ENCODE measurements at regions not wholly inside any gene's neighbourhood (a gene's known extent, or its start where the extent isn't known, plus 50 kb on each side); places are given as distances from the start of the nearest gene placed in this dataset.
"Not testable (repeated sequence)": the region's sequence is repeated elsewhere in the genome, so short reads cannot be mapped to it uniquely, and the experiment has no call there.

GRCh38 chr17:34024806-34025551 is 230.1 kb upstream of the CCL2 start (continued):
- TF ChIP-seq REST (IDR thresholded peaks at IDR 0.05; ENCODE audit: low read depth, low read length) = no peak

- in situ Hi-C loops (cut with MboI); H3K4me2 ChIP-seq (ENCODE audit: control insufficient read depth, insufficient read depth); SMC1A ChIA-PET (ENCODE audit: uncharacterized antibody, unreplicated experiment); H2AFZ ChIP-seq (ENCODE audit: control insufficient read depth, low read depth, low read length); H3K9ac ChIP-seq (ENCODE audit: control insufficient read depth, insufficient read depth, low read length); H4K20me1 ChIP-seq (ENCODE audit: control insufficient read depth, insufficient read depth); DNase-seq (ENCODE audit: low read depth, low spot score); FAIRE-seq; H3K4me1 ChIP-seq (ENCODE audit: control insufficient read depth, insufficient read depth, low read length); H3K9me3 ChIP-seq (replicated peaks; ENCODE audit: control insufficient read depth, insufficient read depth, low read length); POLR2A ChIA-PET; RAD21 ChIA-PET (ENCODE audit: unreplicated experiment); H3K79me2 ChIP-seq (ENCODE audit: control insufficient read depth, insufficient read depth, low read length); CTCF ChIA-PET; intact Hi-C loops (cut with micrococcal nuclease; ENCODE audit: unreplicated experiment); H3K4me3 ChIP-seq; H3K27ac ChIP-seq (ENCODE audit: control insufficient read depth, insufficient read depth); BruUV-seq (replicated peaks); H3K27me3 ChIP-seq (replicated peaks in 1 of 2; ENCODE audit: control insufficient read depth in 2 of 2, insufficient read depth in 2 of 2, low read length in 1 of 2); H3K36me3 ChIP-seq (ENCODE audit: control insufficient read depth in 2 of 2, insufficient read depth in 2 of 2, low read length in 1 of 2); ATAC-seq: not testable (repeated sequence)
- 17% methylated on average over 7 of the region's 7 CpGs for whole genome bisulfite sequencing (ENCODE audit: insufficient coverage, insufficient replicate concordance, low lambda C conversion rate, missing lambda C conversion rate)
These were observed 224.5 kb upstream of the CCL2 start for GRCh38 chr17:34030601-34031000.

- POLR2A ChIA-PET; intact Hi-C loops (cut with micrococcal nuclease; ENCODE audit: unreplicated experiment); H3K79me2 ChIP-seq (ENCODE audit: control insufficient read depth, insufficient read depth, low read length); H3K4me2 ChIP-seq (ENCODE audit: control insufficient read depth, insufficient read depth); CTCF ChIA-PET; H3K36me3 ChIP-seq (ENCODE audit: control insufficient read depth in 2 of 2, insufficient read depth in 2 of 2, low read length in 1 of 2); SMC1A ChIA-PET (ENCODE audit: uncharacterized antibody, unreplicated experiment); RAD21 ChIA-PET (ENCODE audit: unreplicated experiment); H3K27me3 ChIP-seq (replicated peaks in 1 of 2; ENCODE audit: control insufficient read depth in 2 of 2, insufficient read depth in 2 of 2, low read length in 1 of 2); H3K27ac ChIP-seq (ENCODE audit: control insufficient read depth, insufficient read depth); H3K4me1 ChIP-seq (ENCODE audit: control insufficient read depth, insufficient read depth, low read length); FAIRE-seq; ATAC-seq; H4K20me1 ChIP-seq (ENCODE audit: control insufficient read depth, insufficient read depth); BruUV-seq (replicated peaks); in situ Hi-C loops (cut with MboI); H3K4me3 ChIP-seq; H2AFZ ChIP-seq (ENCODE audit: control insufficient read depth, low read depth, low read length); DNase-seq (ENCODE audit: low read depth, low spot score); H3K9ac ChIP-seq (ENCODE audit: control insufficient read depth, insufficient read depth, low read length); H3K9me3 ChIP-seq (replicated peaks; ENCODE audit: control insufficient read depth, insufficient read depth, low read length): not testable (repeated sequence)
These were observed 222.8 kb upstream of the CCL2 start for GRCh38 chr17:34032305-34032704.

GRCh38 chr17:34038786-34039185 is 216.3 kb upstream of the CCL2 start:
- H3K9ac ChIP-seq (ENCODE audit: control insufficient read depth, insufficient read depth, low read length); H3K27me3 ChIP-seq (replicated peaks in 1 of 2; ENCODE audit: control insufficient read depth in 2 of 2, insufficient read depth in 2 of 2, low read length in 1 of 2); DNase-seq (ENCODE audit: low read depth, low spot score); H3K79me2 ChIP-seq (ENCODE audit: control insufficient read depth, insufficient read depth, low read length); H3K4me3 ChIP-seq; RAD21 ChIA-PET (ENCODE audit: unreplicated experiment); SMC1A ChIA-PET (ENCODE audit: uncharacterized antibody, unreplicated experiment); CTCF ChIA-PET; intact Hi-C loops (cut with micrococcal nuclease; ENCODE audit: unreplicated experiment); ATAC-seq; H3K4me2 ChIP-seq (ENCODE audit: control insufficient read depth, insufficient read depth); H2AFZ ChIP-seq (ENCODE audit: control insufficient read depth, low read depth, low read length); FAIRE-seq; in situ Hi-C loops (cut with MboI); H4K20me1 ChIP-seq (ENCODE audit: control insufficient read depth, insufficient read depth); H3K36me3 ChIP-seq (ENCODE audit: control insufficient read depth in 2 of 2, insufficient read depth in 2 of 2, low read length in 1 of 2); H3K27ac ChIP-seq (ENCODE audit: control insufficient read depth, insufficient read depth); H3K4me1 ChIP-seq (ENCODE audit: control insufficient read depth, insufficient read depth, low read length); BruUV-seq (replicated peaks); POLR2A ChIA-PET; H3K9me3 ChIP-seq (replicated peaks; ENCODE audit: control insufficient read depth, insufficient read depth, low read length): not testable (repeated sequence)
- WGBS (ENCODE audit: insufficient coverage, insufficient replicate concordance, low lambda C conversion rate, missing lambda C conversion rate) = 62% methylated on average over 9 of the region's 9 CpGs

Measured in GM12878 (cell line).